GM18868 (cell line): ENCODE measurements at regions not wholly inside any gene's neighbourhood (a gene's known extent, or its start where the extent isn't known, plus 50 kb on each side); places are given as distances from the start of the nearest gene placed in this dataset.

Experiments
- ATAC-seq: cut with Tn5 transposase; IDR thresholded peaks from one replicate; pipeline ENCODE4 v1.9.1; 2021; ENCODE audit warnings: mild to moderate bottlenecking, moderate library complexity; ENCODE audit not compliant: unreplicated experiment

GRCh38 chr2:65514555-65515195, 82.3 kb upstream of the SPRED2 start:
- ATAC-seq = peak; percentile 68

- no peak for ATAC-seq
These were observed 80.4 kb upstream of the SPRED2 start for GRCh38 chr2:65512783-65513182.

GRCh38 chr2:65511306-65511705, 78.9 kb upstream of the SPRED2 start:
- no peak for ATAC-seq

- no peak for ATAC-seq
These were observed 75.8 kb upstream of the SPRED2 start for GRCh38 chr2:65508225-65508624.

GRCh38 chr2:65507102-65508069, 75.0 kb upstream of the SPRED2 start:
- no peak for ATAC-seq

- ATAC-seq = no peak
These were observed 72.7 kb upstream of the SPRED2 start for GRCh38 chr2:65504814-65505697.

GRCh38 chr2:65504201-65504600, 71.8 kb upstream of the SPRED2 start:
- ATAC-seq = no peak

- no peak for ATAC-seq
These were observed 71.3 kb upstream of the SPRED2 start for GRCh38 chr2:65503746-65504145.

GRCh38 chr2:65501836-65502235, 69.4 kb upstream of the SPRED2 start:
- no peak for ATAC-seq

GRCh38 chr2:65501074-65501473, 68.7 kb upstream of the SPRED2 start:
- ATAC-seq = peak; percentile 70

GRCh38 chr2:65500310-65501040, 68.1 kb upstream of the SPRED2 start:
- ATAC-seq = peak; percentile 18

- no peak for ATAC-seq
These were observed 66.8 kb upstream of the SPRED2 start for GRCh38 chr2:65499216-65499615.

GRCh38 chr2:65498396-65498795, 66.0 kb upstream of the SPRED2 start:
- no peak for ATAC-seq

GRCh38 chr2:65495251-65495877, 63.0 kb upstream of the SPRED2 start:
- ATAC-seq = no peak

GRCh38 chr2:65494078-65494477, 61.7 kb upstream of the SPRED2 start:
- no peak for ATAC-seq

GRCh38 chr2:65491381-65491905, 59.0 kb upstream of the SPRED2 start:
- ATAC-seq = no peak

- ATAC-seq = no peak
These were observed 57.8 kb upstream of the SPRED2 start for GRCh38 chr2:65490222-65490621.

- no peak for ATAC-seq
These were observed 56.9 kb upstream of the SPRED2 start for GRCh38 chr2:65489269-65489668.

GRCh38 chr2:65488527-65488926, 56.1 kb upstream of the SPRED2 start:
- ATAC-seq = no peak

- ATAC-seq = no peak
These were observed 55.0 kb upstream of the SPRED2 start for GRCh38 chr2:65487404-65487803.
